ENCODE measurements at regions not wholly inside any gene's neighbourhood (a gene's known extent, or its start where the extent isn't known, plus 50 kb on each side); places are given as distances from the start of the nearest gene placed in this dataset.

GRCh38 chr3:28114893-28115292, 126.5 kb upstream of the CMC1 start (continued):
- TF ChIP-seq ZHX2 (IDR thresholded peaks at IDR 0.05; ENCODE audit: low read depth) (no peak), ZHX2 (CRISPR knock-in tag; IDR thresholded peaks at IDR 0.05; ENCODE audit: borderline replicate concordance) (no peak), PAWR (CRISPR knock-in tag; IDR thresholded peaks at IDR 0.05; ENCODE audit: borderline replicate concordance) (no peak), ZNF850 (CRISPR knock-in tag; conservative IDR thresholded peaks at IDR 0.05) (no peak), TRIM24 (CRISPR knock-in tag; IDR thresholded peaks at IDR 0.05) (peak; percentile 87), ZFP1 (CRISPR knock-in tag; IDR thresholded peaks at IDR 0.05) (peak; percentile 75), BORCS8-MEF2B (CRISPR knock-in tag; IDR thresholded peaks at IDR 0.05) (no peak), ZNF441 (CRISPR knock-in tag; IDR thresholded peaks at IDR 0.05; ENCODE audit: borderline replicate concordance) (peak; percentile 96), PLSCR1 (CRISPR knock-in tag; IDR thresholded peaks at IDR 0.05; ENCODE audit: borderline replicate concordance) (no peak), RAD21 (CRISPR knock-in tag; IDR thresholded peaks at IDR 0.05) (no peak), ZNF230 (CRISPR knock-in tag; IDR thresholded peaks at IDR 0.05) (0 out of 2 replicates have a peak, but pooled peaks have one; percentile 34), DDIT3 (CRISPR knock-in tag; IDR thresholded peaks at IDR 0.05) (no peak), ZNF296 (CRISPR knock-in tag; conservative IDR thresholded peaks at IDR 0.05) (no peak), SMYD3 (CRISPR knock-in tag; IDR thresholded peaks at IDR 0.05) (no peak), ZGPAT (CRISPR knock-in tag; IDR thresholded peaks at IDR 0.05) (peak; percentile 91), ZNF260 (CRISPR knock-in tag; IDR thresholded peaks at IDR 0.05; ENCODE audit: borderline replicate concordance, low read depth) (no peak), CHD2 (IDR thresholded peaks at IDR 0.05; ENCODE audit: low read depth, low read length) (no peak), JUND (CRISPR knock-in tag; IDR thresholded peaks at IDR 0.05) (peak; percentile 34; the same call in 1 of the 2 replicates), RXRA (CRISPR knock-in tag; IDR thresholded peaks at IDR 0.05) (peak; percentile 90), ZNF530 (CRISPR knock-in tag; IDR thresholded peaks at IDR 0.05; ENCODE audit: low read depth) (no peak), SCMH1 (CRISPR knock-in tag; IDR thresholded peaks at IDR 0.05; ENCODE audit: borderline replicate concordance) (no peak), CCDC6 (CRISPR knock-in tag; IDR thresholded peaks at IDR 0.05) (peak; percentile 82; the same call in 1 of the 2 replicates), RELA (CRISPR knock-in tag; IDR thresholded peaks at IDR 0.05) (no peak), ZBTB25 (CRISPR knock-in tag; IDR thresholded peaks at IDR 0.05) (no peak)

Data from HepG2 (cell line).